ENCODE measurements at regions not wholly inside any gene's neighbourhood (a gene's known extent, or its start where the extent isn't known, plus 50 kb on each side); places are given as distances from the start of the nearest gene placed in this dataset.

GRCh38 chr10:36119455-36119854, 477.4 kb upstream of the FZD8 start:
- Histone ChIP-seq H3K36me3 (ENCODE audit: control insufficient read depth, insufficient read depth, low read length) (no peaks in the 10 kb centered on the region), H3K4me1 (ENCODE audit: control insufficient read depth, insufficient read depth, low read length) (peaks cover 4% of the 10 kb centered on the region; the same call in 1 of the 2 replicates)

GRCh38 chr10:36118314-36118713, 476.2 kb upstream of the FZD8 start:
- Histone ChIP-seq H3K4me3 (ENCODE audit: low read depth, low read length) (no peak overlapping the region), H3K9ac (ENCODE audit: low read length) (no peak overlapping the region), H3K27me3 (ENCODE audit: control insufficient read depth, insufficient read depth, low read length) (no peaks in the 10 kb centered on the region), H3K36me3 (ENCODE audit: control insufficient read depth, insufficient read depth, low read length) (no peaks in the 10 kb centered on the region), H3K4me1 (ENCODE audit: control insufficient read depth, insufficient read depth, low read length) (peaks cover 4% of the 10 kb centered on the region; the same call in 1 of the 2 replicates), H3K9me3 (ENCODE audit: control insufficient read depth, insufficient read depth, low read depth, low read length) (no peaks in the 10 kb centered on the region), H3K27ac (ENCODE audit: low read depth, low read length) (no peak overlapping the region)

More at GRCh38 chr10:36119455-36119854, 477.4 kb upstream of the FZD8 start:
- H3K4me3 ChIP-seq (ENCODE audit: low read depth, low read length), result no peak overlapping the region
- no peak overlapping the region for H3K9ac ChIP-seq (ENCODE audit: low read length)
- no peaks in the 10 kb centered on the region for H3K9me3 ChIP-seq (ENCODE audit: control insufficient read depth, insufficient read depth, low read depth, low read length)
- H3K27ac ChIP-seq (ENCODE audit: low read depth, low read length), result no peak overlapping the region
- H3K27me3 ChIP-seq (ENCODE audit: control insufficient read depth, insufficient read depth, low read length), result no peaks in the 10 kb centered on the region

- H3K9ac ChIP-seq (ENCODE audit: low read length), result no peak overlapping the region
- H3K4me1 ChIP-seq (ENCODE audit: control insufficient read depth, insufficient read depth, low read length), result peaks cover 4% of the 10 kb centered on the region; the same call in 1 of the 2 replicates
- no peaks in the 10 kb centered on the region for H3K36me3 ChIP-seq (ENCODE audit: control insufficient read depth, insufficient read depth, low read length)
- H3K27ac ChIP-seq (ENCODE audit: low read depth, low read length), result no peak overlapping the region
- H3K27me3 ChIP-seq (ENCODE audit: control insufficient read depth, insufficient read depth, low read length), result no peaks in the 10 kb centered on the region
- H3K4me3 ChIP-seq (ENCODE audit: low read depth, low read length), result no peak overlapping the region
- no peaks in the 10 kb centered on the region for H3K9me3 ChIP-seq (ENCODE audit: control insufficient read depth, insufficient read depth, low read depth, low read length)
Measured at GRCh38 chr10:36117890-36118289, 475.8 kb upstream of the FZD8 start.

- no peaks in the 10 kb centered on the region for H3K27me3 ChIP-seq (ENCODE audit: control insufficient read depth, insufficient read depth, low read length)
- no peaks in the 10 kb centered on the region for H3K9me3 ChIP-seq (ENCODE audit: control insufficient read depth, insufficient read depth, low read depth, low read length)
- no peaks in the 10 kb centered on the region for H3K36me3 ChIP-seq (ENCODE audit: control insufficient read depth, insufficient read depth, low read length)
- H3K4me1 ChIP-seq (ENCODE audit: control insufficient read depth, insufficient read depth, low read length), result peaks cover 4% of the 10 kb centered on the region; the same call in 1 of the 2 replicates
- no peak overlapping the region for H3K27ac ChIP-seq (ENCODE audit: low read depth, low read length)
- no peak overlapping the region for H3K9ac ChIP-seq (ENCODE audit: low read length)
- H3K4me3 ChIP-seq (ENCODE audit: low read depth, low read length), result no peak overlapping the region
Measured at GRCh38 chr10:36117231-36117630, 475.1 kb upstream of the FZD8 start.

- H3K4me1 ChIP-seq (ENCODE audit: control insufficient read depth, insufficient read depth, low read length), result peaks cover 4% of the 10 kb centered on the region; the same call in 1 of the 2 replicates
- H3K4me3 ChIP-seq (ENCODE audit: low read depth, low read length), result no peak overlapping the region
- H3K9ac ChIP-seq (ENCODE audit: low read length), result no peak overlapping the region
- no peaks in the 10 kb centered on the region for H3K36me3 ChIP-seq (ENCODE audit: control insufficient read depth, insufficient read depth, low read length)
- no peak overlapping the region for H3K27ac ChIP-seq (ENCODE audit: low read depth, low read length)
- no peaks in the 10 kb centered on the region for H3K27me3 ChIP-seq (ENCODE audit: control insufficient read depth, insufficient read depth, low read length)
- no peaks in the 10 kb centered on the region for H3K9me3 ChIP-seq (ENCODE audit: control insufficient read depth, insufficient read depth, low read depth, low read length)
Measured at GRCh38 chr10:36116731-36117130, 474.6 kb upstream of the FZD8 start.

- Histone ChIP-seq H3K4me3 (ENCODE audit: low read depth, low read length) (no peak overlapping the region), H3K36me3 (ENCODE audit: control insufficient read depth, insufficient read depth, low read length) (no peaks in the 10 kb centered on the region), H3K9me3 (ENCODE audit: control insufficient read depth, insufficient read depth, low read depth, low read length) (no peaks in the 10 kb centered on the region), H3K27ac (ENCODE audit: low read depth, low read length) (no peak overlapping the region), H3K4me1 (ENCODE audit: control insufficient read depth, insufficient read depth, low read length) (peaks cover 4% of the 10 kb centered on the region; the same call in 1 of the 2 replicates), H3K27me3 (ENCODE audit: control insufficient read depth, insufficient read depth, low read length) (no peaks in the 10 kb centered on the region), H3K9ac (ENCODE audit: low read length) (no peak overlapping the region)
Measured at GRCh38 chr10:36116040-36116439, 473.9 kb upstream of the FZD8 start.

GRCh38 chr10:36115364-36115763, 473.3 kb upstream of the FZD8 start:
- Histone ChIP-seq H3K27me3 (ENCODE audit: control insufficient read depth, insufficient read depth, low read length) (no peaks in the 10 kb centered on the region), H3K36me3 (ENCODE audit: control insufficient read depth, insufficient read depth, low read length) (no peaks in the 10 kb centered on the region), H3K9me3 (ENCODE audit: control insufficient read depth, insufficient read depth, low read depth, low read length) (no peaks in the 10 kb centered on the region), H3K9ac (ENCODE audit: low read length) (no peak overlapping the region), H3K4me3 (ENCODE audit: low read depth, low read length) (no peak overlapping the region), H3K4me1 (ENCODE audit: control insufficient read depth, insufficient read depth, low read length) (peaks cover 4% of the 10 kb centered on the region; the same call in 1 of the 2 replicates), H3K27ac (ENCODE audit: low read depth, low read length) (no peak overlapping the region)

GRCh38 chr10:36114913-36115312, 472.8 kb upstream of the FZD8 start:
- H3K27me3 ChIP-seq (ENCODE audit: control insufficient read depth, insufficient read depth, low read length), result no peaks in the 10 kb centered on the region
- no peaks in the 10 kb centered on the region for H3K36me3 ChIP-seq (ENCODE audit: control insufficient read depth, insufficient read depth, low read length)
- no peak overlapping the region for H3K4me3 ChIP-seq (ENCODE audit: low read depth, low read length)
- H3K9ac ChIP-seq (ENCODE audit: low read length), result no peak overlapping the region
- H3K4me1 ChIP-seq (ENCODE audit: control insufficient read depth, insufficient read depth, low read length), result peaks cover 4% of the 10 kb centered on the region; the same call in 1 of the 2 replicates
- H3K9me3 ChIP-seq (ENCODE audit: control insufficient read depth, insufficient read depth, low read depth, low read length), result no peaks in the 10 kb centered on the region
- H3K27ac ChIP-seq (ENCODE audit: low read depth, low read length), result no peak overlapping the region

GRCh38 chr10:36114141-36114540, 472.0 kb upstream of the FZD8 start:
- H3K4me1 ChIP-seq (ENCODE audit: control insufficient read depth, insufficient read depth, low read length), result peaks cover 4% of the 10 kb centered on the region; the same call in 1 of the 2 replicates
- H3K9ac ChIP-seq (ENCODE audit: low read length), result no peak overlapping the region
- no peaks in the 10 kb centered on the region for H3K36me3 ChIP-seq (ENCODE audit: control insufficient read depth, insufficient read depth, low read length)
- no peak overlapping the region for H3K27ac ChIP-seq (ENCODE audit: low read depth, low read length)
- no peaks in the 10 kb centered on the region for H3K9me3 ChIP-seq (ENCODE audit: control insufficient read depth, insufficient read depth, low read depth, low read length)
- H3K27me3 ChIP-seq (ENCODE audit: control insufficient read depth, insufficient read depth, low read length), result no peaks in the 10 kb centered on the region
- no peak overlapping the region for H3K4me3 ChIP-seq (ENCODE audit: low read depth, low read length)

- Histone ChIP-seq H3K27ac (ENCODE audit: low read depth, low read length) (no peak overlapping the region), H3K36me3 (ENCODE audit: control insufficient read depth, insufficient read depth, low read length) (no peaks in the 10 kb centered on the region), H3K9me3 (ENCODE audit: control insufficient read depth, insufficient read depth, low read depth, low read length) (no peaks in the 10 kb centered on the region), H3K4me3 (ENCODE audit: low read depth, low read length) (no peak overlapping the region), H3K9ac (ENCODE audit: low read length) (no peak overlapping the region), H3K4me1 (ENCODE audit: control insufficient read depth, insufficient read depth, low read length) (no peaks in the 10 kb centered on the region; the same call in 1 of the 2 replicates), H3K27me3 (ENCODE audit: control insufficient read depth, insufficient read depth, low read length) (no peaks in the 10 kb centered on the region)
Measured at GRCh38 chr10:36111676-36112075, 469.6 kb upstream of the FZD8 start.

- Histone ChIP-seq H3K4me1 (ENCODE audit: control insufficient read depth, insufficient read depth, low read length) (no peaks in the 10 kb centered on the region), H3K4me3 (ENCODE audit: low read depth, low read length) (no peak overlapping the region), H3K36me3 (ENCODE audit: control insufficient read depth, insufficient read depth, low read length) (no peaks in the 10 kb centered on the region)
Measured at GRCh38 chr10:36110097-36110496, 468.0 kb upstream of the FZD8 start.

More at GRCh38 chr10:36110097-36110496, 468.0 kb upstream of the FZD8 start:
- Histone ChIP-seq H3K27ac (ENCODE audit: low read depth, low read length) (no peak overlapping the region), H3K27me3 (ENCODE audit: control insufficient read depth, insufficient read depth, low read length) (no peaks in the 10 kb centered on the region), H3K9me3 (ENCODE audit: control insufficient read depth, insufficient read depth, low read depth, low read length) (no peaks in the 10 kb centered on the region), H3K9ac (ENCODE audit: low read length) (no peak overlapping the region)

All from HUES6 (cell line).